DMS53 (cell line): ENCODE measurements at regions not wholly inside any gene's neighbourhood (a gene's known extent, or its start where the extent isn't known, plus 50 kb on each side); places are given as distances from the start of the nearest gene placed in this dataset.
"Not testable (repeated sequence)": the region's sequence is repeated elsewhere in the genome, so short reads cannot be mapped to it uniquely, and the experiment has no call there.

Experiments used
- DNase-seq: peaks from one replicate; lab custom pipeline; 2025; lab: John Stamatoyannopoulos, UW

DNA sequence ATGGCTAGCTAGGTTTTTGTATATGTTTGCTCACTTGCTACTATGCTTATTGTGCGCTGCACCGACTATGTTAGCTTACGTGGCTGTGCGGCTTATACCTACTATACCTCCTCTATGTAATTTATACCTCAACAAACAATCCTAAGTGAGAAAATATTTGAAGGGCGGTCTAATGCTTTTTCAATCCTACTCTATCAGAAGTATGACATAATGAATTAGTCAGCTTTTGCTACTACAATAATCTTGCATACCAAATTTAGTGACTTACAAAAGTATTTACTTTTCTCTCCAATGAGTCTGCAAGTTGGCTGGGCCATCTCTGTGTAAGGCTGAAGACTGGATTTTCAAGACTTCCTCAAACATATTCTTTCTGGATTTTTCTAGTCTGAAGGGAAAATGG is 391.2 kb upstream of the NECTIN3 start:
- no peak for DNase-seq

DNA sequence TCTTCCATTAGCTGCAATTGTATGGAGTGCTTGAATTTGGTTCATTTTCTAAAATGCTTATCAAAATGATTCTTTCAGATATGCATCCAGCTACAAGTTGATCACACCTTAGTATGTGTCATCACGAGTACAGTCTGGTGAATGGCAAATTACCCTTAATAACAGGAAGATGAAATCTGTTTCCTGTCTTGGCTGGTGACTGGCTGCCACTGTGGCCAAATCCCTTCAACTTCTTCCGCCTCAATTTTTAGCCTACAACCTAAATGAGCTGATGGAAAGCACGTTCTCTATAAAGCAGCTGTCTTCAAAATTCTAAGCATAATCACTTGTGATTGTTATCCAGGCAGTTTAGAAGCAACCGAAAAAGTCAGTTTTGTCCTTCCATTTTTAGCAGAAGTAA is 387.1 kb upstream of the NECTIN3 start:
- no peak for DNase-seq

GRCh38 chr3:110685630-110686029 is 386.0 kb upstream of the NECTIN3 start:
- no peak for DNase-seq

- DNase-seq = no peak
Observed at GRCh38 chr3:110686701-110687100, 384.9 kb upstream of the NECTIN3 start.

- DNase-seq = no peak
Observed at GRCh38 chr3:110687138-110687537, 384.5 kb upstream of the NECTIN3 start.

GRCh38 chr3:110697961-110698360 is 373.7 kb upstream of the NECTIN3 start:
- DNase-seq = no peak

- not testable (repeated sequence) for DNase-seq
Observed at GRCh38 chr3:110704332-110704731, 367.3 kb upstream of the NECTIN3 start.

DNA sequence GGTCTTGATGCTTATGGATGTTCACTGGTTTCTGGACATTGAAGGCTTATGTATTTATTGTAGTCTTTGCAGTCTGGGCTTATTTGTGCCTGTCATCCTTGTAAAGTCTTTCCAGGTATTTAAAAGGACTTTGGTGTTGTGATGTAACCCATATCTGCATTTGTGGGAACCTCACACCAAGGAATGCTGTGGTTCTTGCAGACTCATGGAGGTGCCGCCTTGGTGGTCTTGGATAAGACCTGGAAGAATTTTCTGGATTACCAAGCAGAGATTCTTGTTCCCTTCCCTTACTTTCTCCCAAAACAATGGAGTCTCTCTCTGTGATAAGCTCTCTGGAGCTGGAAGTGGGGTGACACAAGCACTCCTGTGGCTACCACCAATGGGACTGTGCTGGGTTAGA is 363.5 kb upstream of the NECTIN3 start:
- DNase-seq = no peak

- no peak for DNase-seq
Observed at GRCh38 chr3:110710156-110710555, 361.5 kb upstream of the NECTIN3 start.

GRCh38 chr3:110710603-110711002 is 361.0 kb upstream of the NECTIN3 start:
- peak; percentile 7 for DNase-seq

GRCh38 chr3:110711130-110711832 is 360.3 kb upstream of the NECTIN3 start:
- no peak for DNase-seq

DNA sequence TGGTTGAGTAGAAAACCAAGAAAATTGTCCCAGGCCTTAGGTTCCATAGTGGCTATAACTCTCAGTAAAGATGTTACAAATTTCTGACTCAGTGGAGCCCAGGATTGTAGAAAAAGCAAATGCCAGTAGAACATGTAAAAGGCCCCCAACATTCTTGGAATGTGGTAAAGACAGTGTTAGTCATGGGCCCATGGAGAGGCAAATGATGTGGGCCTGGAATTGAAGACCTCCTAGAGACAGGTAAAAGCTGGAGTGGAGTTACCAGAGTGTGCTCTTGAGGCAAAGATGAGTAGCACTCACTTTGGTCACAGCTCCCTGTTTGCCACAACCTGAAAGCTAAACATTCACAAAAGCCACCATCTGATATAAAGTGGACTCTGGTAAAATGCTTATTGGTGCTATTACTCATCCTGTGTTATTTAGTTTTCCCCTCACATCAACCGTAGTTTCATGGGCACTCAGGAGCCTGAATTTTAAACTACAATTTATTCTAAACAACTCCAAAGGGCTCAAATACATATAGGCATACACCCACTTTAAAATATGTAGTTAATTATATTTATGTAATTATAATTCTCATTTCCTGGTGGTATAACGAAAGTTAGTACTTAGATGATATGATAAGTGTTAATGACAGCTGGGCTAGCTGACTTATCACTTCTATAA is 359.6 kb upstream of the NECTIN3 start:
- DNase-seq = peak; percentile 2

DNA sequence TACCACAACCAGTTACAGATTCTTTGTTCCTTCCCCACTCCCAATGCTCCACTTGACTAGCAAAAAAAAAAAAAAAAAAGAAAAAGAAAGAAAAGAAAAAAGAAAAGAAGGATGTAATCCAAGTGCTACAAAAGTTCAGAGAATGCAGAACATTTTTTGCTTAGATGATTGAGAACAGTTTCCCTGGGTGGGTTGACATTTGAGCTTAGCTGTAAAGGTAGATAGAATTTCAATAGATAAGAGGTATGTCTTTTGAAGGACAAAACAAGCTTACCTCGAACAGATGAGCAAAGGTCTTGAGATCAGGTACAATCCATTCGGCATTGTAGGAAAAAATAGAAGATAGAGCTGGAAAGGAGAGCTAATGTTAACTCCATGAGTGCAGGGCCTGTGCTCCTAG is 344.6 kb upstream of the NECTIN3 start:
- DNase-seq = no peak

DNA sequence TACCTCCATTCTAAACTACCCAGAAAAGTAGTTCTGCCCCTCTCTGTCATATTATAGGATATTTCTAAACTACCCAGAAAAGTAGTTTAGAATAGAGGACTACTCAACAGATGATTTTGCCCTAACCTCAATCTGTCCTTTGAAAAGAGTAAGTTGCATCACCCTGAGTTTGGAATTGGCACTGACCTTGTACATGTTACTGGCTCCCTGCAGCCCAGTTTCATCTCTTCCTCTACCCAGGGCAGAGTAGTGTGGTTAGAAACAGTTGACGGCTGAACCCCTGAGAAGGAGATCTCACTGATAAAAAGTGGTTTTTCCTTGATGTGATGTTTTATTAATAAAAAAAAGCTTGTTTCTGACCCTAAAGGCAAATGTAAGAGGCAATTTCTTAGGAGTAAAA is 340.5 kb upstream of the NECTIN3 start:
- no peak for DNase-seq

DNA sequence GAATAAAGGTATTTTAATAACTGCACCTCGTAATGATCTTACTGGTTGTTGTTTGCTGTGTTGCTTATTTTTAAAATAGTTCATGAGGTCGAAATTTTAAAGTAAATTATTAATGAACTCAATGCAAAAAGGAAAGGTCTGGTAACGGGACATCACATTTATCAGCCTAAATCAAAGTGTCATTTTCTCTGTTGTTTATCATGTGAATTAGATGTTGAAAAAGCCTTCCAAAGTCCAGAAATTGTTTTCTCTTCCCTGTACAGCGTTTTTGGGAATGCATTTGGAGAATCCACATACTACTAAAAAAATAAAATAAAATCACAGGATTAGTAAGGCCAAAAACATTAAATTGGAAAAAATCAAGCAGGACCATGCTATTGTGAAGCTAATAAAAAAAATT is 339.2 kb upstream of the NECTIN3 start:
- DNase-seq = no peak

- no peak for DNase-seq
Observed at GRCh38 chr3:110733045-110733444, 338.6 kb upstream of the NECTIN3 start.

DNA sequence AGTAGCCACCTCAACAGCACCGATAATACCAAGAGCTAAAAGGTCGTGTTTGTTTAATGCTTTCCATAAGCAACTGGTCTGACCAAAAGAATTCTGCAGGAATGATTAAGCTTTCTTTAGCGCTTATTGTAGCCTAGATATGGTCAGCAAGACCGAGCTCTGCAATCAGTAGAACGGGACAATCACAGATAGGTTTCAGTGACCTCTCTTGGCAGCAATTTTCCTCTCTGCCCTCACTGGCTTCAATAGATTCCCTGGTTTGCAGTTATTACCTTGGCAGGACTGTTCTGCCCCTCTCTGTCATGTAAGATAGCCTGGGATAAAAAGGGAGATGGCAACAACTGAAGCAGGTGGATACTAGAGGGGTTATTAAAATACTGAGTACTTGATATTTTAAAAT is 337.1 kb upstream of the NECTIN3 start:
- DNase-seq = no peak

DNA sequence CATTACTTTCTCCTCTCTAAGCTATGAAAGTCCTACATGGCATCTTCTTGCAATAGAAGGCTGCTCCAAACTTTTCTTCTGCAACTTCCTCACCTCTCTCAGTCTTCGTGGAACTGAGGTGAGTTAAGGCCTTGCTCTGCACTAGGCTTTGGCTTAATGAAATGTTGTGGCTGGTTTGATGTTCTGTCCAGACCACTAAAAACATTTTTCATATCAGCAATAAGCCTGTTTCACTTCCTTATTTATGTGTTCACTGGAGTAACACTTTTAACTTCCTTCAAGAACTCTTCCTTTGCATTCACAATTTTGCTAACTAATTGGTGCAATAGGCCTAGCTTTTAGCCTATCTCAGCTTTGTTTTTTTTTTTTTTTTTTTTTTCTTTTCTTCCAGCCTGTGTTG is 335.3 kb upstream of the NECTIN3 start:
- no peak for DNase-seq

DNA sequence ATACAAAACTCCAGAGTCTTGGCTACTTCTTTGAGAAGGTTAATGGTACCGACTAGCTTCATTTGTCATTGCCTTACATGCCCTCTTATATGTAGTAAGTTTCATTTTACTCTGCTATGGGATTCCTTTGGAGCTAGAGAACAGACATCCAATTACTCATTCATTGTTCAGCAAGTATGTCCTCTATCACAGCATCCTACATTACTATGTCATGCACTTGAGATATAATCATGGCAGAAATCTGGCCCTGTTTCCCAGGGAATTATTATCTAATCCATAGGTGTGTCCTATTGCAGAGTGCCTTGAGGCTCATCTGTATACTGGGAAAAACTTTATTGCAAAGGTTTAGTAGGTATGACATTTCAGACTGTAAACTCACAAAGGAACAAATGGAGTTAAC is 333.1 kb upstream of the NECTIN3 start:
- DNase-seq = no peak

DNA sequence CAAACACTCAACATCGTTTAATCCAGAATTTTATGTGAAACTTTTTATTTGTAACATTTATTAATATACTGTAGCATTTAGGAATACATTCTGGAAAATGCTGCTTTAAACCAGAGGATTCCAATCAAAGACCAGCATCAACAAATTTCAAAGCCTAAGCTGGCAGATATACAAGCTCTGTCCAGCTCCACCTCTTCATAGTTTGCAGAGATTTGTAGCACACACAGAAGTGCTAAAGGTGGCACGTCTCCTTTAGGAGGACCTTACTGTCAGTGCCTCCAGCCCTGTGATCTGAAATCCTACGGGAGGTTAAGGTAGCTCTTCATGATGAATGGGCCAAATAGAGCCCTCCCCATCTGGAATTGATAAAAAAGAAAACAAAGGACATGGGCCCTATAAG is 329.7 kb upstream of the NECTIN3 start:
- no peak for DNase-seq

DNA sequence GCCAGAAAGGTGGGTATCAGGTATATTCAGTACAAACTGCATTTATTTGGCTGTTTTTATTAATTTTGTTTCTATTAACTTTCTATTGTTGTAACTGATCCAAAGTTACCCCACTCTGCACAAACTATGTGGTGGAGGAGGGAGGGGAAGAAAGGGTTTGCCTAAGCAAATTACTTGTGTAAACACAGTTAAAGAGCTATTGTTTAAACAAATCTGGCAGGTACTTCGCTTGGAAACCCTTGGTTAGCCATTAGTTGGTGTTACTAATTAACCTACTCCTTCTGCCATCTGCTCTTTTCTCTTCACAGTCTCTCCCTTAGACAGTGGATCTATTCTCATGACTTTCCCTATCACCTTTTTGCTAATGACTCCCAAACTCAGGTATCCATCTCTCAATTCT is 328.4 kb upstream of the NECTIN3 start:
- DNase-seq = peak; percentile 78

DNA sequence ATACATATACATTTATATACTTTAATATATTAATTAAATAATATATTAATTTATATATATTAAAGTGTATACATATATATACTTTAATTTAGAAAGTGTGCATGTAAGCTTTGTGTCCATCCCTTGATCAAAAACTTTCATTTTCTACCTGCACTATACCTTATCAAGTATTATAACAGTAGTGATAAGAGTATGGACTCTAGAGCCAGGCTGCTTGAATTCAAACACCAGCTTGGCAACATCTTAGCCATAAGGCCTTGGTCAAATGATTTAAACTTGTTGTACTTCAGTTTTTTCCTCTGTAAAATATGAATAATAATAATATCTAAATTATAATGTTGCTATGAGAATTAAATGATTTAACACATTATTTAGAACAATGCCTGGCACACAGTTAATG is 327.6 kb upstream of the NECTIN3 start:
- DNase-seq = no peak

DNA sequence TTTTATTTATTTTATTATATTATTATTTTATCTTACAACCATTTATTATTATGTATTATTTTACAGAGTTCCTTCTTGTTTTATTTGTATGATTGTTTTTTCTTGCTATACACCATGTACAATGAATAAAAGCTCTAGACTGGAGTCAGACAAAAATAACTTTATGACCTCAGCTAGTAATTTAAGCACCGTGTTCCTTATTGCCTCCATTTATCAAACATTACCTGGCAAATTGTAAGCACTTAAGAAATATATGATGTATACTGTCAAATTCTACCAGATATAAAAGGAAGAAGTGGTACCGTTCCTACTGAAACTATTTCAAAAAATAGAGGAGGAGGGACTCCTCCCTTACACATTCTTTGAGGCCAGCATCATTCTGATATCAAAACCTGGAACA is 326.9 kb upstream of the NECTIN3 start:
- no peak for DNase-seq

GRCh38 chr3:110749006-110749405 is 322.6 kb upstream of the NECTIN3 start:
- no peak for DNase-seq
